CD1c-positive myeloid dendritic cell (primary cell): ENCODE measurements at regions not wholly inside any gene's neighbourhood (a gene's known extent, or its start where the extent isn't known, plus 50 kb on each side); places are given as distances from the start of the nearest gene placed in this dataset.
"Not testable (repeated sequence)": the region's sequence is repeated elsewhere in the genome, so short reads cannot be mapped to it uniquely, and the experiment has no call there.

Experiments used
- DNase-seq: peaks from one replicate; pipeline ENCODE4 v3.0.0-alpha.2; 2016; ENCODE audit errors: extremely low spot score

- DNase-seq = no peak
Measured at GRCh38 chr18:60202708-60203107, 169.9 kb downstream of the MC4R start.

GRCh38 chr18:60200558-60200957, 172.0 kb downstream of the MC4R start:
- no peak for DNase-seq

- DNase-seq = no peak
Measured at GRCh38 chr18:60199505-60199904, 173.1 kb downstream of the MC4R start.

DNA sequence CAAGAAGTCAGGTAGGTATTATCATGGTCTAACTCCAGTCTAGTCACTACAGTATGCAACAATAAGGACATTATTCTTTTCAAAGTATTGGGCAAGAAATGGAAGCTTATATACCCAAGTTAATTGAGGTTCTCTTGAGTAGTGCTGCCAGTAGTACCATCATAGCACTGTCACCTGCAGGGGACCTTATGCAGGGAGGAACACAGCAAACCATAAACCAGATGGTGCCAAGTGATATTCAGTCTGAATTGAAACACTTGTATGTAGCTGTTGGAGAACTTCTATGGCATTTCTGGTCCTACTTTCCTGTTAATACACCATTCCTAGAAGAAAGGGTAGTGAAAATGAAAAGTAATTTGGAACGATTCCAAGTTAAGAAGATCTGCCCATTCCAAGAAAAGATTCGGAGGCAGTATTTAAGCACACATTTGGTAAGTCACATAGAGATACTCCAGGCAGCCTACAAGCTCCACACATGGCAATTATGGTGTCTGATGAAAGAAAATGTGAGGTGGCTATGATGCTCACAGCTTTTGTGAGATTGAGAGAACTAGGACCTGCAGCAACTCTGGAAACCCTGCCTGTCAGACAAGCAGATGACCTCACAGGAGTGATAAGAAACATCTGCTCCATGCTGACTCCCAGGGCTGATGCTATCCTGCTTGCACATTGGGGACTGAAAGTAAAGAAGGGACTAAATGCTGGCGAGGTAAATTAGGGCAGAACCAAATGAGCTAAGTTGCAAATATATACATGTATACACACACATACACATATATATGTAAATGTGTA, 174.7 kb downstream of the MC4R start:
- DNase-seq = no peak

GRCh38 chr18:60196836-60197606, 175.6 kb downstream of the MC4R start:
- no peak for DNase-seq

GRCh38 chr18:60193780-60194179, 178.8 kb downstream of the MC4R start:
- no peak for DNase-seq

DNA sequence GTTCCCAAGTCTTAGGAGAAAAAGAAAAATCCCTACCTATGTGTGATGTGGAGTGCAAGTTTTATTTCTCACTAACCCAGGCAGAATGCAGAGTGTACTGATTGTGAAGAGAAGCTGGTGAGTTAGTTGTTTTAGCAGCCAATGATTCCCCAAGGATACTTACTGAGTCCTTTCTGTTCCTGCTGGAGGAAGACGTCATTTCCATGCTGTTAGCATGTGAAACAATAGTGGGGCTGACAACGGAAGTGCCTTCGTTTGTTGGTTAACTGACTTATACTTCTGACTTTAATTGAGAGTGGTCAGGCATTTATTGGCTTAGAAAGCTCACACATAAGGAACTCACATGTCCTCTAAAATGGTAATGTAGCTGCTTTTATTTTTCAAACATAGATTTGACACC, 180.6 kb downstream of the MC4R start:
- no peak for DNase-seq

GRCh38 chr18:60189856-60190255, 182.7 kb downstream of the MC4R start:
- DNase-seq = no peak

DNA sequence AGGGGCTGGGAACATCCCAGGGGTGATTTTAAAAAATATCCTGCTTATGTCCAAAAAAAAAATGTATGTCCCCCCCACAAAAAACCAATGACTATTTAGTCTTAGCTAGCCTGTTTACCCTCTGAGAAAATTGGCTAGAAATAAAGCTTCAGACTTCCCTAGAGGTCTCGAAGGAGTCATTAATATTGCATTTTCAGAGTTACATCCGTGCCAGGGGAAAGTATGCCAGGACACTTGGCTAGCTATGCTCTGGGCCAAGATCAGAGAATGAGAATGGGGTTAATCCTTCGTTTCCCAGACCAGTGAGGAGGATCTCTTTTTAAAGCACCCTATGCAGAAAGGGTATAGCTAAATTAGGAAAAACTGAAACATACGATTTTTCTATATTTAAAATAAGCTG, 183.6 kb downstream of the MC4R start:
- DNase-seq = no peak

- no peak for DNase-seq
Measured at GRCh38 chr18:60182223-60182622, 190.4 kb downstream of the MC4R start.

- no peak for DNase-seq
Measured at GRCh38 chr18:60180671-60181070, 191.9 kb downstream of the MC4R start.

DNA sequence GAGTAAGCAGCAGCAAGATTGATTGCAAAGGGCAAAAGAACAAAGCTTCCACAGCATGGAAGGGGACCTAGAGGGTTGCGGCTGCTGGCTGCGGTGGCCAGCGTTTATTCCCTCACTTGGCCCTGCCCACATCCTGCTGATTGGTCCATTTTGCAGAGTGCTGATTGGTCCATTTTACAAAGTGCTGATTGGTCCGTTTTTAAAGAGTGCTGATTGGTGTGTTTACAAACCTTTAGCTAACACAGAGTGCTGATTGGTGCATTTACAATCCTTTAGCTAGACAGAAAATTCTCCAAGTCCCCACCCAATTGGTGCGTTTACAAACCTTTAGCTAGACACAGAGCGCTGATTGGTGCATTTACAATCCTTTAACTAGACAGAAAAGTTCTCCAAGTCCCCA, 194.4 kb downstream of the MC4R start:
- not testable (repeated sequence) for DNase-seq

DNA sequence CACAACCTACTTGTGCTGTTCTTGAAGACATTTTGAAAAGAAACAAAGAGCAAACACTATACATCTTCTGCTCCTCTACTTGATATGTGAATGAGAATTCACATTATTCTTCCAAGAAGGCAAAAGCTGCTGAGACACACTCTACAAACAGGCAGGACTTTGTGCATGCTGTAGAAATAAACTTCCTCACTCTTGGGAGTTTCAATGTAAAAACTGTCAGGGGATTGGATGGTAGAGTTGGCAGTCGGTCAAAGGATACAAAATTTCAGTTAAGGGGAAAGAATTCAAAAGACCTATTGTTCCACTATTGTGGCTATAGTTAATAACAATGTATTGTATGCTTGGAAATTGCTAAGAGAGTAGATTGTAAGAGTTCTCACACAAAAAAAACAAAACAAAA, 196.3 kb downstream of the MC4R start:
- DNase-seq = no peak

DNA sequence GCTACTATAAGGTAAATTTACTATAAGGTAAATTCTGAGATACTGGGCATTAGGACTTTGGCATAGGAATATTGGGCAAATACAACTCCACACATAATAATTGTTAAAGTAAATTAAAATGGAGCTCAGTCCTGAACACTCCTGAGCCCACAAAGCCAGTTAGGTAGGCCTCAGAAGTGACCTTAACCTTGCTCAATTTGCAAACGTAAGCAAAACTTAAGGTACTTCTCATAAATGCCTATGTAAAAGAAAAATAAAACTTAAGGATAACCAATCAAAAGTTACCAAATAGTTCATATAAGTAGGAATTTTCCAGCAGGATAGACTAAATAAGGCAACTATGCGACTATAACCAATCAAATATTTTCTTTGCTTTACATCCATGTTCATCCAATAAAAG, 197.7 kb downstream of the MC4R start:
- no peak for DNase-seq

GRCh38 chr18:60172030-60172429, 200.5 kb downstream of the MC4R start:
- no peak for DNase-seq

DNA sequence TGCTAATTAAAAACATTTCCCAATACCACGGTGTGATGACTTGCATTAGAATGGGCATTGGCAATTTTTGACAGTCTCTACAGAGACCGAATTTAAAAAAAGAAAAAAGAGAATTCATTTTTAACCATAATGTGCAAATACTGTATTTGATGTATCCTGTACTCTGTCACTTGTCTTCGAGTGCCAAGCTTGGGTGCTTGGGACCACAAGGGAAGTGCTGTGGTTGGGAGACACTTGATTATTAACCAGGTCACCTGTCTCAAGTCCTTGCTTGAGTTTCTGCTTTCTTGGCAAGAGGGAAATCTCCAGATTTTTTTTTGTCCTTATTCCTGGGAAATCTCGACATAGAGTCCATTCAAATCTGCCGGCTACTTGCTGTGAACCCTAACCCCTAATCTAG, 209.0 kb downstream of the MC4R start:
- no peak for DNase-seq

- no peak for DNase-seq
Measured at GRCh38 chr18:60162388-60162787, 210.2 kb downstream of the MC4R start.

DNA sequence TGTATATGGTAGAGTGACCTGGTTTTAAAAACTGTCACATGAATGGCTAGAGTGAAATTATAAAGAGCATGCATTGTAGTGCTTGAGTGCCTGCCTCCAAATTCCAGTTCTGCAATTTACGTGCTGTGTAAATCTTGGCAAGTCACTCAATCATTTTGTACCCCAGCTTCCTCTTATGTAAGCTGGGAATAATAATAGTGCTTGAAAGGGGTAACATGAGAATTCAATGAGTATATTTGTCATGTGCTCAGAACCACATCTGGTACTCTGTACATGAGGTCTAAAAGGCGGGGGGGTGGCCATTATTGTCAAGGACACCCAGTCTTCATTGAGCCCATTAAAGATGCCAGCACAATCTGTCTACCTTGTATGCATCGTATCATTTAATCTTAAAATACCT, 214.8 kb downstream of the MC4R start:
- no peak for DNase-seq

DNA sequence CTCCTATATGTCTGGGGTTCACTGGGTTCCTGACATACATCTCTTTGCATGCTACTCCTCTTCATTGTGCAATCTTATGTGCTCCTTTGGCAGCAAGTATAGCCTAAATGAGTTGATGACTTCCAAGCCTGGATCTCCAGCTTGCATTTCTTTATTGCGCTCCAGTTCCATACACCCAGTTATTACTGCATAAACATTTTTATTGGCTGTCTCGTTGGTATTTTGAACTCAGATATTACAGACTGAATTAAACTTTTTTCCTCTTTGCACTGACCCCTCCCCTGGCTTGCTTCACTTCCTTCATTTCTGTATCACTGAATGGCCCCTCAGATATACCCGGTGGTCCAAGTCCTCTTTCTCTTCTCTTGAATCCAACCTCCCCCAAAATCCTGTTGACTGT, 219.2 kb downstream of the MC4R start:
- DNase-seq = no peak

DNA sequence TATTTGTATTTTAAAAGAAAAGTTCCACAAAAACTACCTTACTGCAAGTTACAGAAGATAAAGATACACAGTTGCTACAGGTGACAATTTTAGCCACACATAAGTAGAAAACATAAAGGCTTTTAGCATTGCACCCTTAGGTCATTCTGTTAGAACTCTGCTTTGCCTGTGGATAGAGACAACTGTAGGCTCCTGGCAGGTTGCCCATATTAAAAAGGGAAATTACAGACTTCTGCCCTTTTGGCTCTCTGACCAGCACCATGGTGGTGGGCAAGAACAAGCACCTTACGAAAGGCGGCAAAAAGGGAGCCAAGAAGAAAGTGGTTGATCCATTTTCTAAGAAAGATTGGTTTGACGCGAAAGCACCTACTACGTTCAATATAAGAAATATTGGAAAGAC, 223.3 kb downstream of the MC4R start:
- no peak for DNase-seq

DNA sequence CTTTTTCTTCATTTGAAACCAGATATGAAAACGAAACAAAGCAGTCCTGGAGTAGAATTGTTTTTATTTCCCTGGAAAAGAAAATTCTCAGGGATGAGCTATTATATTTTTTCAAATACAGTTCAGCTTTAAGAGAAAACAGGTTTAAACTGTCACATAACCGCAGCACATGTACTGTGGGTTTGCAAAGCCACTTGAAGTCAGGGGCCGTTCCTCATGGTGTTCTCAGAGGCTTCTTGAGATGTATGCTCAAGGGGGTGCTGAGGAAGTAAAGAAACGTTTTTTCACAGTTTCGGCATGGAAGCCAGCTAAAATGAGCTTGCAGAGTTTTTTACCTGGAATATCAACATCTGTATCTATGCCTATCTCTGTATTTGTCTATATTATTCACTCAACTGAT, 225.3 kb downstream of the MC4R start:
- no peak for DNase-seq

GRCh38 chr18:60146220-60146960, 226.2 kb downstream of the MC4R start:
- DNase-seq = no peak

DNA sequence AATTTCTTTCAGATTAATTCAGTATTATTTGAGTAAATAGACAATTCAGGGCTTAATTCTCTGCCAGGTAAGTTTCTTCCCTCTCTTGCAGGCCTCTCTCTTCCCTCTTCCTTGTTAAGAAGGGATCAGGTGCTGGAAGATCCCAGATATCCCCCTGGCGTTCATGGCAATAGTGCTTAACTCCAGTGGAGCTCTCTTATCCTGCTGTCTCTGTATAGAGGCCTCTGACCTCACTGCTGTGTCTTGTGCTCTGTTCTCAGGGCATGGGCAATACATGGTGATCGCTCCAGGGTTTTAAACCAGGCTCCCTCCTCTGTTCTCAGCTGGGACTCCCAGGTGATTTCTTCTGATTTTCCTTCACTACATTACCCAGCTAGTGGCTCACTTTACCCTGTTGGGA, 226.8 kb downstream of the MC4R start:
- no peak for DNase-seq
